ENCODE measurements at regions not wholly inside any gene's neighbourhood (a gene's known extent, or its start where the extent isn't known, plus 50 kb on each side); places are given as distances from the start of the nearest gene placed in this dataset.

DNA sequence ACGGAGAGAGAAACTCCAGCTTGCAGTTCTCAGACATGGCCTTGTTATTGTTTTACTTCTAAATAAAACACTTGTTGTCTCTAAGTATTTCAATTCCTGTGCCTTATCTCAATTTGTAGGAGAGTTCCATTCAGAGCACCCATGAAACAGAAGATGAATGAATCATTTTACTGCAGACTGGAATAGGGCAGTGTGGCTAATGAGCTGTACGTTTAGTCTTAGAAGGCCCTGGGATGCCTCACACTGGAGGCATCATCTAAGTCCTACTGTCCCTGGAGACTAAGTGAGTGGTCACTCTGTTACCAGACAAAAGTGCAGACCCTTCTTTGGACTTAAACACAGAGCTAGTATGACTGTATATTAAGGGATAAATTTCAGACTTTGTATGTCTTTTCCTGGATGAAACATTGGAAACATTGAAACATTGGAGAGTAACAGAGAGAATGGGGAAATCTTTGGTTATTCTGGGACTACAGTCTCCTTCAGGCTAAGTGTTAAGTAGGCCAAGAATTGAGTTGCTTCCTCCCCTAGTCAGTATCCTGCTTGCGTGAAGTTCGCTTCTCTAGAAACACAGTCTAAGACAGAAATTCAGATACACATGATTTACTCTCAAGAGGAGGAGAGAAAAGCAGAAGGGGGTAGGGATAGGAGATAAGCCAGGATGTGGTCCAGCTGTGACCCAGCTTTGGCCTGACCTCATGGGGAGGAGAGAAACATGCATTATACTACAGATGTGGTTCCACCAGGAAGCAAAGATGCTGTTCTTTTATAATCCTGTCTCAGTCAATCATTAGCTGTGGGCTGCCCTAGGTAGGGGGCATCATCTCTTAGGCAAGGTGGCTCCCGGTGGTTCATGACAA, 167.4 kb upstream of the BMP2 start:
- TF ChIP-seq EP300 (IDR thresholded peaks at IDR 0.05) (no peak), POLR2A (IDR thresholded peaks at IDR 0.05) (no peak), POLR2AphosphoS5 (IDR thresholded peaks at IDR 0.05) (no peak)
- TF ChIP-seq, protein P1, sequence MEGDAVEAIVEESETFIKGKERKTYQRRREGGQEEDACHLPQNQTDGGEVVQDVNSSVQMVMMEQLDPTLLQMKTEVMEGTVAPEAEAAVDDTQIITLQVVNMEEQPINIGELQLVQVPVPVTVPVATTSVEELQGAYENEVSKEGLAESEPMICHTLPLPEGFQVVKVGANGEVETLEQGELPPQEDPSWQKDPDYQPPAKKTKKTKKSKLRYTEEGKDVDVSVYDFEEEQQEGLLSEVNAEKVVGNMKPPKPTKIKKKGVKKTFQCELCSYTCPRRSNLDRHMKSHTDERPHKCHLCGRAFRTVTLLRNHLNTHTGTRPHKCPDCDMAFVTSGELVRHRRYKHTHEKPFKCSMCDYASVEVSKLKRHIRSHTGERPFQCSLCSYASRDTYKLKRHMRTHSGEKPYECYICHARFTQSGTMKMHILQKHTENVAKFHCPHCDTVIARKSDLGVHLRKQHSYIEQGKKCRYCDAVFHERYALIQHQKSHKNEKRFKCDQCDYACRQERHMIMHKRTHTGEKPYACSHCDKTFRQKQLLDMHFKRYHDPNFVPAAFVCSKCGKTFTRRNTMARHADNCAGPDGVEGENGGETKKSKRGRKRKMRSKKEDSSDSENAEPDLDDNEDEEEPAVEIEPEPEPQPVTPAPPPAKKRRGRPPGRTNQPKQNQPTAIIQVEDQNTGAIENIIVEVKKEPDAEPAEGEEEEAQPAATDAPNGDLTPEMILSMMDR (IDR thresholded peaks at IDR 0.05), result no peak

Measured in suprapubic skin (tissue), 4 donors.